ENCODE measurements at regions not wholly inside any gene's neighbourhood (a gene's known extent, or its start where the extent isn't known, plus 50 kb on each side); places are given as distances from the start of the nearest gene placed in this dataset.
"Not testable (repeated sequence)": the region's sequence is repeated elsewhere in the genome, so short reads cannot be mapped to it uniquely, and the experiment has no call there.

DNA sequence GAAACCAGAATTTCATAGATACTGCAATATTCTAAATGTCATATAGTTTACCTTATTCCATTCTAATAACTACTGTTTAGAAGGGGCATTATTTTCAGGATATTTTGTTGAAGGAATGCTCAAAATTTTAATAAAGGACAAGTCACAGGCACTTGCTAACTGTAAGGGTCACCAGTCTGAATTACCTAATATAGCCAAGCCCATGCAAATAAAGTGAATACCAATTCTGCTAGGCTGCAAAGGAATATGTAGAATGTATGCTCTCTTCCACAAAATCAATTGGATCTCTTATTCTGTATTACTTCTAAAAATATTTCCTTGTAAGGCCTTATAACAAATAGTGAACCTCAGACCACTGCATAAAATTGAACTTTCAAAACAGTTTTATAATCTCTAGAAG, 52.3 kb upstream of the FAT4 start:
- no peak for DNase-seq

GRCh38 chr4:125262079-125262478, 52.7 kb upstream of the FAT4 start:
- DNase-seq, result no peak

- no peak for DNase-seq
These were observed 60.6 kb upstream of the FAT4 start for GRCh38 chr4:125254106-125254505.

- DNase-seq, result no peak
These were observed 69.8 kb upstream of the FAT4 start for GRCh38 chr4:125244848-125245450.

GRCh38 chr4:125243789-125244397, 70.9 kb upstream of the FAT4 start:
- DNase-seq, result no peak

GRCh38 chr4:125235971-125236370, 78.8 kb upstream of the FAT4 start:
- DNase-seq, result no peak

DNA sequence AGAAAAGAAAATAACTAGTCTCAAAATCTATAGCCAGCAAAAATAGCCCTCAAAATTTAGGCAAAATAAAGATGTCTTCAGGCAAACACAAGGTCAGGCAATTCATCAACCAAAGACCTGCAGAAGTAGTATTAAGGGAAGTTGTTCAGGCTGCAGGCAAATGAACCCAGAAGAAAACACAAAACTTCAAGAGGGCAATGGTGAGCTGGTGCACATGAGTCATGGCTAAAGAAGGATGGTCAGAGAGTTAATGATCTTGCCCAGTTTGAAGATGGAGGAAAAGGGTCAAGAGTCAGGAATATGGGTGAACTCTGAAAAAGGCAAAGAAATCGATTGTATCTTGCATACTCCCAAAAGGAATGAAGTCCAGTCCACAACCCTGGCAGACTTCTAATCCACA, 83.1 kb upstream of the FAT4 start:
- DNase-seq, result no peak

DNA sequence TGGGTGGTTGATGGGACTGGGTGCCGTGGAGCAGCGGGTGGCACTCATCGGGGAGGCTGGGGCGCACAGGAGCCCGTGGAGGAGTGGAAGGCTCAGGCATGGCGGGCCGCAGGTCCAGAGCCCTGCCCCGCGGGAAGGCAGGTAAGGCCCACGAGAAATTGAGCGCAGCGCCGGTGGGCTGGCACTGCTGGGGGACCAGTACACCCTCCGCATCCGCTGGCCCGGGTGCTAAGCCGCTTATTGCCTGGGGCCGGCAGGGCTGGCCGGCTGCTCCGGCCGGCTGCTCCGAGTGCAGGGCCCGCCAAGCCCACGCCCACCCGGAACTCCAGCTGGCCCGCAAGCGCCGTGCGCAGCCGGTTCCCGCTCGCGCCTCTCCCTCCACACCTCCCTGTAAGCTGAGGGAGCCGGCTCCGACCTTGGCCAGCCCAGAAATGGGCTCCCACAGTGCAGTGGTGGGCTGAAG, 85.1 kb upstream of the FAT4 start:
- no peak for DNase-seq

- no peak for DNase-seq
These were observed 88.9 kb upstream of the FAT4 start for GRCh38 chr4:125225806-125226205.

GRCh38 chr4:125200556-125200955, 114.2 kb upstream of the FAT4 start:
- DNase-seq, result no peak

- DNase-seq, result no peak
These were observed 115.8 kb upstream of the FAT4 start for GRCh38 chr4:125198916-125199315.

DNA sequence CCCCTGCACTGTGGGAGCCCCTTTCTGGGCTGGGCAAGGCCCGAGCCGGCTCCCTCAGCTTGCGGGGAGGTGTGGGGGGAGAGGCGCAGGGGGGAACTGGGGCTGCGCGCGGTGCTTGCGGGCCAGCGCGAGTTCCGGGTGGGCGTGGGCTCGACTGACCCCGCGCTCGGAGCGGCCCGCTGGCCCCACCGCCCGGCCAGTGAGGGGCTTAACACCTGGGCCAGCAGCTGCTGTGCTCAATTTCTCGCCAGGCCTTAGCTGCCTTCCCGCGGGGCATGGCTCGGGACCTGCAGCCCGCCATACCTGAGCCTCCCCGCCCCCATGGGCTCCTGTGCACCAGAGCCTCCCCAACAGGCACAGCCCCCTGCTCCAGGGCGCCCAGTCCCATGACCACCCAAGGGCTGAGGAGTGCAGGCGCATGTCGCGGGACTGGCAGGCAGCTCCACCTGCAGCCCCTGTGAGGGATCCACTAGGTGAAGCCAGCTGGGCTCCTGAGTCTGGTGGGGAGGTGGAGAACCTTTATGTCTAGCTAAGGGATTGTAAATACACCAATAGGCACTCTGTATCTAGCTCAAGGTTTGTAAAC, 122.8 kb upstream of the FAT4 start:
- not testable (repeated sequence) for DNase-seq

GRCh38 chr4:125191232-125191631, 123.5 kb upstream of the FAT4 start:
- no peak for DNase-seq

DNA sequence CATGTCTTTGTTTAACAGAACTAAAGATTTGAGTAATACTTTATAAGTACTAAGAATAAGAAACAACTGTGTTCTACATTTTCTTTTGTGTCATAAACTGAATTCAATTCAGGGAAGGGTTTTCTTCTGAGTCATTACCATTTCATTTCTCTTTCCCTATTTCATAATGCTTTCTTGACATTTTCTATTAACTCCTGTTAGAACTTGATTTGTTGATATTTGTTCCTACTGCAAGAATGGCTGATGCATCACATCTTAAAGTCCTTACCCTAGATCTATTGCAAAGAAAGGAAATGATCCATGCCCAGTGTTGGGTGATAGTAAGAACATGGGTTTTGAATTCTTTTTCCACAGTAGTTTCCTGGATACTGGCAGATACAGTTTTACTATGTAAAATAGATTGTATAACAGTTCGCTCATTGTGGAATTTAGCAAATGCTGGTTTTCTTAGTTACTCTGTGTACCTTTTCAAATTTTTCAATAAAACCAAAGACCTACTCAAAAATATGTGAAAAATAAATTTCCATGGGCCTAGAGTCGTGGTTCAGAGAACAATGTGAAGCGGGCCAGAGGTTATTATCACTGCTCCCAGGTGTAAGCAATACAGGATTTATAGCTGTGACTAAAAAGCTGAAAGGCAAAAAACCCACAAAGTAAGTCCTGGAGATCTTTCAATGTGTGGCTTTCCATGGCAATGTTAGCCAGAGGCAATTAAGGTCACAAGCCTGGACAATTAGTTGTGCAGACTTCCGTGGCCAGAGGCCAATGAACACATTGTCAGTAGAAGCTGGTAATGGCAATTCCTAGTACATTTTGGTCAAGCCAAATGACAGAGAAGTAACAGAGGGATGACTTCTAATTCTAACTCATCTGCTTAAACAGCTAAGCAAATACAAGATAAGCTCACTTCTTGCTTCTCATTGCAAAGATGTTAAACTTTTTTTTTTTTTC, 127.3 kb upstream of the FAT4 start:
- DNase-seq, result no peak

GRCh38 chr4:125184116-125184515, 130.6 kb upstream of the FAT4 start:
- no peak for DNase-seq

DNA sequence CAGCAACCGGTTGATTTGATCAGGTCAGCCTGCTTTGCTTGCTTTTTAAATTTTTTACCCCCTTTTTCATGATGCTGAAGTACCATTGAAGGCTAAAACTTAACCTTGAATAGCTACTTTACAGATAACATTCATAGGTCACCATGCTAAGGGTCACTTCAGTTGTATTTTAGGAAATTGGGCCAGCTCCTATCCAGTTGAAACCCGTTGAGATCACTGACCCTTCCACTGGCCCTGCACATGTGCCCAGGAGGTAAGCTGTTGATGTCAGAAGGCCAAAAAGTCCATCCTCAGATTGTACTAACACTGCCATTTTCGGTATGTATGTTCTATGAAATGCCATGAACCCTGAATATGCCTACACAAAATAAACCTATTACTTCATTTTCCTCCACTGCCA, 133.0 kb upstream of the FAT4 start:
- no peak for DNase-seq

GRCh38 chr4:125179727-125180126, 135.0 kb upstream of the FAT4 start:
- DNase-seq, result no peak

- no peak for DNase-seq
These were observed 145.6 kb upstream of the FAT4 start for GRCh38 chr4:125169192-125169591.

GRCh38 chr4:125168531-125168930, 146.2 kb upstream of the FAT4 start:
- DNase-seq, result no peak

- not testable (repeated sequence) for DNase-seq
These were observed 148.7 kb upstream of the FAT4 start for GRCh38 chr4:125166012-125166411.

DNA sequence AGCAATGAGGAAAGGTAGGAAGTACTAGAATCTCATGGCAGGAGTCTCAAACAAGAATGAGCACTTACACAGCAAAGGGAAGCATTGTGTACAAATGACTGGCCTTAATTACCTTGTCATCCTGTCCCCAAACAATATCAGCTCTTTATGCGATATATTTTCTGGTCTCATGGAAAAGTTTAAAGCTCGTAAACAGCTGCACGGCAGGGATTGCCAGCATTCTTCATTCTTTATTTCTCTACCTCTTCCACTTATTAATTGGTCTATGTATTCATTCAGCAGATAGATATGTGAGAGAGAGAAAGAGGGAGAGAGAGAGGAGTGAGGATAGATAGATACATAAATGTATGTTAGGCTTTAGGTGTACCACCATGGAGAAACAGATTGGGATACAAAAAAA, 155.8 kb upstream of the FAT4 start:
- DNase-seq, result no peak

DNA sequence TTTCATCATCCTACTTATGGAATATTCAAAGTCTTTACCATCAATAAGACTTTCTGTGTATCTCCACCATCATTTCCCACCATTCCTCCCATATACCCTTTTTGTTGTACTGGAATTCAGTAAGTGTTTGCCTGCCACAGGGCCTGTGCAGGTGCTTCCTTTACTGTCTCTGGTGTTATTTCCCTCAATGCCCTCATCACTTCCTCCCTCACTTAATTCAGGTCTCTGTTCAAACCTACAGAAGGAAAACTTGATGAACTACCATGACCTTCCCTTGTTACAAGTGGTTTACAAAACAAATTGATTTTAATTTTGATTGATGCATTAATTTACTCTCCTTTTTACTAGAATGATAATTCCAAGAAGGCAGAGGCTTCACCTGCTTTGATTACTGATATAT, 159.5 kb upstream of the FAT4 start:
- no peak for DNase-seq

- no peak for DNase-seq
These were observed 173.7 kb upstream of the FAT4 start for GRCh38 chr4:125140966-125141495.

All from T1000 (cell line).